ENCODE measurements at regions not wholly inside any gene's neighbourhood (a gene's known extent, or its start where the extent isn't known, plus 50 kb on each side); places are given as distances from the start of the nearest gene placed in this dataset.
"Not testable (repeated sequence)": the region's sequence is repeated elsewhere in the genome, so short reads cannot be mapped to it uniquely, and the experiment has no call there.

- H3K4me3 ChIP-seq (ENCODE audit: low read depth, low read length): no peak overlapping the region
- no peak for TF ChIP-seq CTCF (IDR thresholded peaks at IDR 0.05; ENCODE audit: borderline replicate concordance, insufficient read depth, low read depth, low read length)
Observed at GRCh38 chr2:226169751-226170581, 629.7 kb downstream of the IRS1 start.

DNA sequence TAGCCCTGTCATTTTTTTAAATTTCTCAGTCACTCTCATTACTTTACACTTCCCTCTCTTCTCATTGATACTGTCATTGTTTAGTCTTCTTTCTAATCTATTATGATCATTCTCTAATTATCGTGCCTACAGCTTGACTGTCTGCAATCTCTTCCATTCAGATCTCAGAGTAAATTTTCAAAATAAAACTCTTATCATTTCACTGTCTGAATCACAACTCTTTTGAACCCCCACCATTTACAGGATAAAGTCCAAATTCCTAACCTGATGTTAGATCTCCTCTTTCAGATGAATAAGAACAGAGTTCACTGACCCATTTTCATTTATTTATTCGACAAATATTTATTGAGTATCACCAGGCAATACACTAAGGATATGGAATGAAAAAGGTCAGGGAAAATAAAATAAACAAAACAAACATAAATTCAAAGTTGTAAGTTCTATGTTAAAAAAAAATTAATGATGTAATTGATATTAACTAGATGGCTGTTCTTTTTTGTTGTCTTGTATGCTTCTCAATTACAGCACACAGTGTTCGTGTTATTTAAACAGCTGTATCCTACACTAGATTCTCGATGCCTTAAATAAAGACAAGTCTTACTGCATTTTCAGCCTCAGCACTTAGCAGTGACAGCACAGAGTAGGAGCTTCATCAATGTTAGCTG is 631.0 kb downstream of the IRS1 start:
- no peak for TF ChIP-seq CTCF (IDR thresholded peaks at IDR 0.05; ENCODE audit: borderline replicate concordance, insufficient read depth, low read depth, low read length)
- no peak overlapping the region for H3K4me3 ChIP-seq (ENCODE audit: low read depth, low read length)

DNA sequence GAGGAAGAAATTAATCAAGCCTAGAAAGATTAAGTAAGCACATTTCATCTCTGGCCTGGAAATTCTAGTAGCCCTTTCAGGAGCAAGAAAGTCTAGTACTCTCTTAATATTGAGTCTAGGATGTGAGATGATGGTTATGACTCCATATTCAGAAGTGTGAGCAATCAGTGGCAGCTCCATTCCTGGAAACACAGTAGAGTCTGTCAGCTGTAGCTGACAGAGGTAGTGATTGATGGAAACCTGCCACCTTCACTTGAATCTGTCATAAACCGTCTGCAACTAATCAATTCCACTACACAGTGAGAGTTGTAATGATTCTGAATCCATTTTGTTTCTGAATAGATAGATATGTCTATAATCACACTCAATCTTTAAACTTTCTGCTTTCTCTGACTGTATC is 635.1 kb downstream of the IRS1 start:
- no peak for TF ChIP-seq CTCF (IDR thresholded peaks at IDR 0.05; ENCODE audit: borderline replicate concordance, insufficient read depth, low read depth, low read length)
- H3K4me3 ChIP-seq (ENCODE audit: low read depth, low read length): no peak overlapping the region

DNA sequence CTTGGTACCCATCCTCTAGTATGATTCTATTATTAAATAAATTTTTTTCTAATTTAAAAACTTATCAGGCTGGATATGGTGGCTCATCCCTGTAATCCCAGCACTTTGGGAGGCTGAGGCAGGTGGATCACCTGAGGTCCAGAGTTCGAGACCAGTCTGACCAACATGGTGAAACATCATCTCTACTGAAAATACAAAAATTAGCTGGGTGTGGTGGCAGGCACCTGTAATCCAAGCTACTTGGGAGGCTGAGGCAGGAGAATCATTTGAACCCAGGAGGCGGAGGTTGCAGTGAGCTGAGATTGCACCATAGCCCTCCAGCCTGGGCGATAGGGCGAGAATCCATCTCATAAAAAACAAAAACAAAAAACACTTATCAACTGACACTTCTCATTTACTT is 639.0 kb downstream of the IRS1 start:
- not testable (repeated sequence) for H3K4me3 ChIP-seq (ENCODE audit: low read depth, low read length)

DNA sequence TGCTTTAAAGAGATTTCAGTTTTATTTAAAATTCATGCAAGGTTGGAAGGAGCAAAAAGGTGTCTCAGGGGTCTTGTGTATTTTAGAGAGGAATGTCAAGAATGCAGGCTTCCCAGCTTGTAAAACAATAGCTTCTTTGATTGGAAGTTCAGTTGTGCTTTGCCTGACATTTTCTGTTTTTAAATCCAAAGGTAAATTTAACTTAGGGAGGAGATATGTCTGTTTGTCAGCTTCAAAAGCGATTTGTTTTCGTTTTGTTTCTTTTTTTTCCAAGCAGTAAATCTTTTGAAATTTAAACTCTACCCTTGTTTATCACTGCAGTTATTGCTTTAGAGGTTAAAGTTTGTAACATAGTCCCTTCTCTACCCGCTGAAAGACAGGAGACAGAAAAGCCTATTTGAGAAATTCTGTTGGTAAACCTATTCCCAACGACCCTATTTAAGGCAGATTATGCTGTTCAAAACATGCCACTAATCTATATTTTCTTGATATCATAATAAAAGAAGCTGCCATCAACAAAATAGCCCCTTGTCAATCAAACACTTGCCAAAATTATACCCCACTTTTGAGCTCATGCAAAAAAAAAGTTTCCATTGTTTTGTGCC is 639.6 kb downstream of the IRS1 start:
- no peak overlapping the region for H3K4me3 ChIP-seq (ENCODE audit: low read depth, low read length)
- TF ChIP-seq CTCF (IDR thresholded peaks at IDR 0.05; ENCODE audit: borderline replicate concordance, insufficient read depth, low read depth, low read length): no peak

DNA sequence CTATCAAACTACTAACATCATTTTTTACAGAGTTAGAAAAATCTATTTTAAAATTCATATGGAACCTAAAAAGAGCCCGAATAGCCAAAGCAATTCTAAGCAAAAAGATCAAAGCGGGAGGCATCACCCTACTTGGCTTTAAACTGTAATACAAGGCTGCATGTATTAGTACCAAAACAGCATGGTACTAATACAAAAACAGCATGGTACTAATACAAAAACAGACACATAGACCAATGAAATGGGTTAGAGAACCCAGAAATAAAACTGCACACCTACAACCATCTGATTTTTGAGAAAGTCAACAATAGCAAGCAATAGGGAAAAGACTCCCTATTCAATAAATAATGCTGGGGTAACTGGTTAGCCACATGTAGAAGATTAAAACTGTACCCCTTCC is 640.7 kb downstream of the IRS1 start:
- TF ChIP-seq CTCF (IDR thresholded peaks at IDR 0.05; ENCODE audit: borderline replicate concordance, insufficient read depth, low read depth, low read length): no peak
- no peak overlapping the region for H3K4me3 ChIP-seq (ENCODE audit: low read depth, low read length)

DNA sequence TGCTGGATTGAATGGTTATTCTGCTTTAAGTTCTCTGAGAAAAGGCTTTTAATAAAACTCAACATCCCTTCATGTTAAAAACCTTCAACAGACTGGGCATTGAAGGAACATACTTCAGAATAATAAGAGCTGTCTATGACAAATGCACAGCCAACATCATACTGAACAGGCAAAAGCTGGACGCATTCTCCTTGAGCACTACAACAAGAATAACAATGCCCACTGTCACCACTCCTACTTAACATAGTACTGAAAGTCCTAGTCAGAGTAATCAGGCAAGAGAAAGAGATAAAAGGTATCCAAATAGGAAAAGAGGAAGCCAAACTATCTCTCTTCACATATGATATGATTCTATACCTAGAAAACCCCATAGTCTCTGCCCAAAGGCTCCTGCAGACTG is 641.4 kb downstream of the IRS1 start:
- H3K4me3 ChIP-seq (ENCODE audit: low read depth, low read length): no peak overlapping the region
- TF ChIP-seq CTCF (IDR thresholded peaks at IDR 0.05; ENCODE audit: borderline replicate concordance, insufficient read depth, low read depth, low read length): no peak

All from GM12875 (cell line).